DND-41 (cell line): ENCODE measurements at regions not wholly inside any gene's neighbourhood (a gene's known extent, or its start where the extent isn't known, plus 50 kb on each side); places are given as distances from the start of the nearest gene placed in this dataset.

Experiments
- EZH2 ChIP-seq: IDR thresholded peaks from 3 replicates; pipeline ENCODE4 v1.6.1; 2012; ENCODE audit warnings: borderline replicate concordance, low read depth, mild to moderate bottlenecking, moderate library complexity, low read length, inconsistent platforms; ENCODE audit not compliant: severe bottlenecking
- TF ChIP-seq, protein P1 (sequence below): IDR thresholded peaks from 2 replicates; pipeline ENCODE4 v1.5.1; 2012; ENCODE audit warnings: borderline replicate concordance, low read length, moderate library complexity, mild to moderate bottlenecking; ENCODE audit not compliant: poor library complexity, severe bottlenecking; ENCODE audit errors: extremely low read depth

DNA sequence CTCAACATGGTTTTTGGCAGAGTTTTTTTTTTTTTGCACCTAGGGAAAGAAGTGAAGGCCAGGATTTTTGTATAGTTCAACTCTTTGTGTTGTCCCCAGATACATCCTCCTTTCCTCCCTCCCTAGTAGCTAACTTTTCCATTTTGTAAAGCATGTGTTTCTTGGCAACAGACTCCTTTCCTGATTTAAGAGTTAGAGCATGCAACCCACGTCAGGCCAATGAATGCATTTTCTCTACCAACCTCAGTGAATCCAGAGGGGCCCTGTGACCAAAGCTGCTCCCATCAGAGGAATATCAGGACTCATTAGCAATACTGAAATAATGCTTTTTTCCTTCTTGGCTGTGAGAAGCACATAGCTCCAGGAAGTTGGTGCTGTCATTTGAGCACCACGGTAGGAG, 287.2 kb downstream of the LMO4 start:
- TF ChIP-seq, protein P1, sequence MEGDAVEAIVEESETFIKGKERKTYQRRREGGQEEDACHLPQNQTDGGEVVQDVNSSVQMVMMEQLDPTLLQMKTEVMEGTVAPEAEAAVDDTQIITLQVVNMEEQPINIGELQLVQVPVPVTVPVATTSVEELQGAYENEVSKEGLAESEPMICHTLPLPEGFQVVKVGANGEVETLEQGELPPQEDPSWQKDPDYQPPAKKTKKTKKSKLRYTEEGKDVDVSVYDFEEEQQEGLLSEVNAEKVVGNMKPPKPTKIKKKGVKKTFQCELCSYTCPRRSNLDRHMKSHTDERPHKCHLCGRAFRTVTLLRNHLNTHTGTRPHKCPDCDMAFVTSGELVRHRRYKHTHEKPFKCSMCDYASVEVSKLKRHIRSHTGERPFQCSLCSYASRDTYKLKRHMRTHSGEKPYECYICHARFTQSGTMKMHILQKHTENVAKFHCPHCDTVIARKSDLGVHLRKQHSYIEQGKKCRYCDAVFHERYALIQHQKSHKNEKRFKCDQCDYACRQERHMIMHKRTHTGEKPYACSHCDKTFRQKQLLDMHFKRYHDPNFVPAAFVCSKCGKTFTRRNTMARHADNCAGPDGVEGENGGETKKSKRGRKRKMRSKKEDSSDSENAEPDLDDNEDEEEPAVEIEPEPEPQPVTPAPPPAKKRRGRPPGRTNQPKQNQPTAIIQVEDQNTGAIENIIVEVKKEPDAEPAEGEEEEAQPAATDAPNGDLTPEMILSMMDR = no peak
- TF ChIP-seq EZH2 = no peak
